Germinal center (tissue), 1 donor: ENCODE measurements at regions not wholly inside any gene's neighbourhood (a gene's known extent, or its start where the extent isn't known, plus 50 kb on each side); places are given as distances from the start of the nearest gene placed in this dataset.

Experiments used
- DNase-seq: peaks from one replicate; pipeline ENCODE4 v3.0.0; 2012; ENCODE audit warnings: mixed read lengths, low spot score

GRCh38 chr6:159479146-159479545 lies 213.9 kb downstream of the SOD2 start:
- DNase-seq, result no peak

- DNase-seq, result no peak
Measured at GRCh38 chr6:159473475-159474263, 219.4 kb downstream of the SOD2 start.

- DNase-seq, result no peak
Measured at GRCh38 chr6:159470397-159470796, 222.6 kb downstream of the SOD2 start.

GRCh38 chr6:159469443-159469842 lies 223.6 kb downstream of the SOD2 start:
- DNase-seq, result no peak

GRCh38 chr6:159468994-159469393 lies 224.0 kb downstream of the SOD2 start:
- DNase-seq, result no peak

- peak; percentile 74 for DNase-seq
Measured at GRCh38 chr6:159467473-159468041, 225.5 kb downstream of the SOD2 start.

GRCh38 chr6:159466926-159467325 lies 226.1 kb downstream of the SOD2 start:
- no peak for DNase-seq

- no peak for DNase-seq
Measured at GRCh38 chr6:159464816-159465215, 228.2 kb downstream of the SOD2 start.

- peak; percentile 30 for DNase-seq
Measured at GRCh38 chr6:159463119-159463829, 229.8 kb downstream of the SOD2 start.

GRCh38 chr6:159462431-159462830 lies 230.6 kb downstream of the SOD2 start:
- no peak for DNase-seq

- peak; percentile 52 for DNase-seq
Measured at GRCh38 chr6:159461998-159462397, 231.0 kb downstream of the SOD2 start.

- no peak for DNase-seq
Measured at GRCh38 chr6:159461266-159461665, 231.8 kb downstream of the SOD2 start.

- no peak for DNase-seq
Measured at GRCh38 chr6:159460476-159460875, 232.6 kb downstream of the SOD2 start.

- DNase-seq, result no peak
Measured at GRCh38 chr6:159456349-159456748, 236.7 kb downstream of the SOD2 start.

- no peak for DNase-seq
Measured at GRCh38 chr6:159455700-159456274, 237.3 kb downstream of the SOD2 start.

GRCh38 chr6:159450815-159451465 lies 242.1 kb downstream of the SOD2 start:
- no peak for DNase-seq

- no peak for DNase-seq
Measured at GRCh38 chr6:159446340-159446739, 246.7 kb downstream of the SOD2 start.

- DNase-seq, result no peak
Measured at GRCh38 chr6:159445351-159445750, 247.7 kb downstream of the SOD2 start.

- DNase-seq, result no peak
Measured at GRCh38 chr6:159444056-159444760, 248.8 kb downstream of the SOD2 start.

GRCh38 chr6:159443417-159443920 lies 249.6 kb downstream of the SOD2 start:
- no peak for DNase-seq

- no peak for DNase-seq
Measured at GRCh38 chr6:159441704-159441981, 251.4 kb downstream of the SOD2 start.
